GM21717 (cell line): ENCODE measurements at regions not wholly inside any gene's neighbourhood (a gene's known extent, or its start where the extent isn't known, plus 50 kb on each side); places are given as distances from the start of the nearest gene placed in this dataset.

Source experiments
- ATAC-seq: cut with Tn5 transposase; IDR thresholded peaks from one replicate; pipeline ENCODE4 v1.9.1; 2021; ENCODE audit warnings: mild to moderate bottlenecking, moderate library complexity; ENCODE audit not compliant: unreplicated experiment

DNA sequence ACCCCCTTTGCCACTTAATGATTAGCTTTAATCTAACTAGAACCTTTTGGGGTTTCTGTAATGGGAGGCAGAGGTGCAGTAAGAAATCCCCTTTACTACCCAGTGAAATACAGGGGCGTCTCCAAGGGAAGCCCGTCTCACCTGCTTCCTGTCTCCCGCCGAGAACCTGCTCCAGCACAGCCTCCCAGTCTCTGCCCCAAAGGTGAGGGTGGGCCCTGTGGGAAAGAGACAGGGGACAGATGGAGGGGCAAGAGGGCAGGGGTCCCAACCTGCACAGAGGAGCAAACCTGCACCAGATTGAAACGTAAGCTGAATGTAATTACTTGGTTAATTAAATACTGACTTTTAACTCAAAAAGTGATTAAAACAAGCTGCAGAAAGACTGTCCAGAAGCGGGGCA lies 474.2 kb upstream of the SULF2 start:
- ATAC-seq, result no peak

DNA sequence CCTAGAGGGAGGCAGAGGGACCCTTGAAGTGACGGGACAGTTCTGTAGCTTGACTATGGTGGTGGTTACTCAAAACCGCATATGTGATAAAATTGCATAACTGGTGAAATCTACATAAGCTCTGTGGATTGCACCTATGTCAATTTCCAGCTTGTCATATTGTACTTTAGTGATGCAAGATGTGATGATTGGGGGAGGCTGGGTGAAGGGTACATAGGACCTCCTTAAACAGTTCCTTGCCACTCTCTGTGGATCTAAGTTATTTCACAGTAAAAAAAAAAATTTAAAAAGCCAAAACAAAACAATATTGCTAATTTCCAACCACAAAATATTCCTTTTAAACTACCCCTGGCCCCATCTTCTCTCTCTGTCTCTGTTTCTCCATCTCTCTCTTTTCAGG lies 472.6 kb upstream of the SULF2 start:
- ATAC-seq, result no peak

DNA sequence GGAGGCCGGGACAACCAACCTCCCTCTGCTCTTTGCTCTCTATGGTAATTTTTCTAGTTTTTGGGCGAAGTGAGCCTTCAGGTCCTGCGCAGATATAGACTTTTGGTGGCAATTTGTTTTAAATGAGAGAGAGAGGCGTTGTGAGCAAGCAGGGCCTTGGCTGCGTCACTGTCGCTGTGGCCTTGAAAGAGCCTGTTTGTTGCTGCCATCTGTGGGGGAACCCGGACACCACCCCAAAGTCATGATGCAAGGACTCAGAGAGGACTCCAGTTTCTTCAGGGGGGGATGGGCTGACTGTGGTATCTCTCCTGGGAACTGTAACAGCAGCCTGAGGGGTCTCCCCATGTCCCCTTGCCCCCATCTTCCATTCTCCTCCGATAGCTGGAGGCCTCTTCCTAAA lies 462.7 kb upstream of the SULF2 start:
- ATAC-seq, result no peak

DNA sequence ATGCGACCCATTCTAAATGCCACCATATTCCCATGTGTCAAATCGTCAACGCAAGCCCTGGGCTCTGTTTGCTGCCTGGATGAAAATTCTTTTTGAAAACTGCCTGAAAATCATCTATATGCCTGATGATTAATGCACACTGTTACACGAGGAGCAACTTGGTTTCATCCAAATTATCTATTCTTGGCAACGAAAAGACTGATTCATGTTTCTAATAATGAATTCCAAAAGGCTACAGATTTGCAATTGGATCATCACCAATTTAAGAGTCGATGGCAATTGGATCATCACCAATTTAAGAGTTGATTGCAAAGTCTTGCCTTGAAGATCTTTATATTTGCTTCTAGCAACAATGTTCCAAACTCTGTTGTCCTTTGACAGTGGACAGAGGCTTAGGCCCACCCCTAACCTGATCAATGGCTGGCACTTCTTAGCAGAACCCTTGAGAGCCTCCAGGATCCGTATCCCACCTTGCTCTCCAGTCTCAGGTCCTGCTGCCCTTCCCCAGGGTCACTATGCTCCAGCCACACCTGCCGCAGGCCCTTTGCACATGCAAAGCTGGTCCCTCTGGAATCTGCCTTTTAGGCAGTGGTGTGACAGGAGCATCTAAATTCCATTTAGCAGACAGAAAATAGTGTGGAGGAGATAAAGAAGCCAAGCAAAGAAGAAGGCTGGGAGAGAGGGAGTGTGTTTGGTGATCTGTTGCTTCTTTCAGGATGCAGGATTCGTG lies 460.9 kb upstream of the SULF2 start:
- ATAC-seq, result no peak

DNA sequence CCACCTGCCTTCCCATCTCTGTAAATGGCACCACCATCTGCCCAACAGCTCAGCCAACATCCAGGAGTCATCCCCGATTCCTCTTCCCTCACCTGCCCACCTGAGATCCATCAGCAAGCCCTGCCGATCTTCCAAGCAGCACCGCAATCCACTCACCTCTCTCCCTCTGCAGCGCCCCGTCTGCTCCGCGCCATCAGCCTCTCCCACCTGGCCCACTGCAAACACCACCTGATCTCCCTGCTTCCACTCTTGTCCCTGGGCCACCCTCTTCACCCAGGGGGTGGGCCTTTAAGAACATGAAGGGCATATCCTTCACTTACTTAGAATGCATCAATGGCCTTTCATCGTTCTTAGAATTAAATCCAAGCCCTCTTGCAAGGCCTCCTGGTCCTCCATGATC lies 457.3 kb upstream of the SULF2 start:
- ATAC-seq, result no peak

DNA sequence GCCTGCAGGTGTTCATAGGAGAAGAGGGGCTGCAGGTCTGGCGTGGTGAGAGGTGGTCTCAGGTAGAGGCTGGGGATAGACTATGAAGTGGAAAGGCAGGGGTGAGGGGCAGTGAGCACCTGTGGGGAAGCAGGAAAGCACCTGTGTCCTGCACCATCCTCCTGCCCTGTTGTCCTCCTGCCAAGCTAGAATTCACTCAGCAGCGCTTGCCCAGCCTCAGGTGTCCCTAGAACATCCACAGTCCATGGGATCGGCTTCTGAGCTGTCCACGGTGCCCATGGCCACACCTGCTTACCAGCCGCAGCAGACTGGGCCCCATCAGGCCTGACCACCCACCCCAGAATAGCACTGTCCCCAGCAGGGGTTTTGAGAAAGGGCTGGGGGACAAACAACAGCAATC lies 456.2 kb upstream of the SULF2 start:
- no peak for ATAC-seq

DNA sequence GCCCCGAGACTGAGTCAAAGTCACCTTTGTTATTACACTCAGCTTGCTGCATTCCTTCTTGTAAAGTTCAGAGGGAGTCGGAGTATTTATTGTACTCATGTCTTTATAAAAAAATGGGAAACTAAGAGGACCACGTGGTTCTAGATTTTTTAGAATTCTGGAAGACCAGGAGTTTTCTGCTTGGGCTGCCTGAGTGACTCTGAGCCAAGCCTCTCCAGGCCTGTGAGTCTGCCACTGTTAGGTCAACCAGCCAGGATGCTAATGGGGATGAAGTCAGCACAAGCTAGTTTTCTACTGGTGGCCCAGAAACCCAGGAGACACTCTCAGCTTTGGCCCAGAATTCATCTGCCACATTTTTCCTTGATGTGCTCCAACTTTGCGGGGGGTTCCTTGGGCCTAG lies 453.5 kb upstream of the SULF2 start:
- ATAC-seq, result no peak

DNA sequence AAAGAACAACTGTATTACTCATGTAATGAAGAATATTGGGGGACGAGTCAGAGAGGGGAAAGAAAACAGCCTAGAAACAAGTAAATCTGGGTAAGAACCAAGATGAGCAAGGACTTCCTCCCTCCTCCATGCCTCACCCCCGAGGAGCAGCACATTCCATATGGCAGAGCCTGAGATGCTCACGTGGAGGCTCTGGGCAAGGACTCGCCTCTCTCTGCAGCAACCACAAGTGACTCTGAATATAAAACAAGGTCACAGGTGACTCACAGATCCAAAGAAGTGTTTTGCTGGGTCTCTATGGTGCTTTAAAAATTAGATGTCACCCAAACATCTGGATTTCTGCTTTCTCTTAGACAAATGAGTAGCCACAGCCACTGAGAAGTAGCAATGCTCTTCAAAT lies 453.0 kb upstream of the SULF2 start:
- no peak for ATAC-seq

DNA sequence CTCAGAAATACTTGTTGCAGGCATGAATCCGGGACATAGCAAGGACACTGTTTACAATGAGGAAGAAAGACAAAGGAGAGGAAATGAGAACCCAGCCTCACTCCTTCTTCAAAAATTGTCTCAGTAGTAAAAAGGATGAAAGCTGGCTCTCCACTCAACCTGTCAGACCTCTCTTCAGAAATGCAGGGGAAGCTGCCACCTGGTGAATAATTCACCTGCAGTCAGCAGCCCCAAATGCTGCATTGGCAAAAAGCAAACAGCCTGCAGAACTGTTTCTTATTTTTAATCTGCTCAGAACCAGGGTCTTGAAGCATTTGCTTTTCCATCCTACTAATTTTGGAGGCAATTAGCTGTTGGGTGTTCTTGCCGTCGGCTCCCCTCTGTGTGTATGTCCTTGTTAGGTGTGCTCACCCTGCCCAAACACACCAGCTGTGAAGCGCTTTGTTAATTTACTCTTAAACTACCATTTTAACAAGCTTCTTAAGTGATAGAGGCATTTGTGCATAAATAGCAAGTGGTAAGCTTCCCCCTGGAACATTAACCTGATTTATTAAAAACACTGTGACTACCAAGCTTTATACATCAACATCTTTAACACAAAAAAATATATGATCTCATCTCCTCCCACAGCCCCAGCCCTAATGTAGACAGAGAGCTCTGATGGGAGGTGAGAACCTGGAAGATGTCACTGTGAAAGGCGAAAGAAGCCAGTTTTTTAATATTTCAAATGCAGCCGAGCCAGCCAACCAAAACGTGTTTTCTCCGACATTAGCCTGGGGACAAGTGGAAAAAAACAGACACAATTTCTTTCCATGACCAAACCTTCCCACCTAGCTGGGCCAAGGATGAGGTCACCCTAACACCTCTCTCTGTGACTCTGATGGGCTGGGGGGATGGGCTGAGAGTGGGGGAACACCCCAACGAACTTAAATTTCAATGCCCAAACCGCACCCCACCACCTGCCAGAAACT lies 451.0 kb upstream of the SULF2 start:
- ATAC-seq, result no peak

DNA sequence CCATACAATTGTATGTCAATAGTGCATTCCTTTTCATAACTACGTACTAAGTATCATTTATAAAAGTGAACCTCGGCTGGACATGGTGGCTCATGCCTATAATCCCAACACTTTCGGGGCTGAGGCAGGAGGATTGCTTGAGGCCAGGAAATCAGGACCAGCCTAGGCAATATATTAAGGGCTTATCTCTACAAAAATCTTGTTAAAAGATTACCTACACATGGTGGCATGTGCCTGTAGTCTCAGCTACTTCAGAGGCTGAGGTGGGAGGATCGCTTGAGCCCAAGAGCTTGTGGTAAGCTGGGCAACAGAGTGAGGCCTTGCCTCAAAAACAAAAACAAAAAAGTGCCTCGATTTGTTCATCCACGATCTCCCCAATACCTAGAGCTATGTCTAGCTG lies 449.7 kb upstream of the SULF2 start:
- ATAC-seq, result no peak

DNA sequence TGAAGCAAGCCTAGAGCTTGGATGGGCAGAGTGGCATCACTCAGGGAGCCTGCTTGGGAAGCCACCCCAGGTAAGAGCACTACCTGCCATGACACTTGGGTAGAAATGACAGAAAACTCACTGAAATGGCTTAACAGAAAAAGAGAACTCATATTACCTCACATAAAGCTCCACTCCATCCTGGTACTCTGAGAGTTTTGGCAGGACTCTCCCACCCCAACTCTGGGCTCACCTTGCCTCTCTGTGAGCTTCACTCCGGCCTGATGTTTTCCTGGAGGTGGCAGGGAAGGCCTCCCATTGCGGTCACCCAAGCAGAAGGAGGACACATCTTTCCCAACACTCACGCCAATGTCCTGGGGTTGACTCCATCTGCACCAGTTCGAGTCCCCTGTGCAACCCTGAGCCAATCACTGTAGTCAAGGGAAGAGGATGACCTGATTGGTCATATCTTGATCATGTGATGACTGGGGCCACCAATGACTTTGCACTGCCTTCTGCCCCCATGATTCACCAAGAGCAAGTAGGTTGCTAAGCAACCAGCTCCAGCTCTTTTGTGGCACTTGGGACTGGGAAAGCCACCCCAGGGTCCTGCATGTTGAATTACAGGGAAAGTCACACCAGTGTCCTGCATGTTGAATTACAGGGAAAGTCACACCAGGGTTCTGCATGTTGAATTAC lies 446.1 kb upstream of the SULF2 start:
- no peak for ATAC-seq

DNA sequence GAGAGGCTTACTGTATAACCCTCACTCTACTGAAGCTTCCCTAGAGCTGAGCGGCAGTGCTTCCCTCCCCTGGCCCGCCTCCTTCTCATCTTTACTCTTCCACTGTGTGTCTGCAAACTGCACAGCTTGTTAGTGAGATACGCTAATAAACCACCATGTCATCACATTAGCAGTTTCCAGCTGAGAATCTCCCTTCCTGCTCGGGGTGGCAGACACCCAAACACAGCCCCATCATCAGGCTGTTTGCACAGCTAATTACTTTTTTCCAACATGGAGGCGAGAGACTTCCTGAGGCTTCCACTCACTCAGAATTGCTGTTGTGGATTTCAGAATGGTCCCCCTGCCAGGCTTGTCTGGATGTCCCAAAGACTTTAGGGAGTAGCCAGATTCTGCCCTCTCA lies 444.9 kb upstream of the SULF2 start:
- ATAC-seq, result no peak

DNA sequence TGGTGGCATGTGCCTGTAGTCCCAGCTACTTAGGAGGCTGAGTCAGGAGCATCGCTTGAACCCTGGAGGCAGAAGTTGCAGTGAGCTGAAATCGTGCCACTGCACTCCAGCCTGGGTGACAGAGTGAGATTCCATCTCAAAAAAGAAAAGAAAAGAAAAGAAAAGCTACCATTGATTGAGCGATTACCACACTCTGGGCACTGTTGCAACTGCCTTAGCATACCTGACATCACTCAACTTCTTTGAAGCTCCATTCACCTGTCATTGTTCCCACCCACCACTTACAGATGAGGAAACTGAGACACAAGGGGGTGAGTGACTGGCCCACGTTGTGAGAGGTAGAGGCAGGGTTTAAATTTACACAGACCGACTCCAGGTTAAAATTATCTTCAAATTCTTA lies 442.1 kb upstream of the SULF2 start:
- ATAC-seq, result no peak

DNA sequence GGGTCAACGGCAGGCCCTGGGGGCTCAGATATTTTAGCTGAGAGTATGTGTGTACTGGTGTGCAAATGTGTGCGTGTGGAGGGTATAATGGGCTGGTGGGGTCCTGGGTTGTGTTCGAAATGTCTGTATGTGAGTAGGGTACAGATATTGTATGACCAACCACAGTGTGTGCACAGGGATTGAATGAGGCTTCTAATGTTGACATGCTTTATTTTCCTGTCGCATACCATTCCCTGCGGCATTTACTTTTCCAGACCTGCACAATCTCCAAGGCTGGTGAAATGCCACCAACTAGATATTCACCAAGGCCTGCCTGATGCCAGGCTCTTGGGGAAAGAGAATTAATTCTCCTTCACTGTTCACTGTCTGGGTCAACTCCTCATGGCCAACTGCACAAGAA lies 441.4 kb upstream of the SULF2 start:
- ATAC-seq, result no peak

DNA sequence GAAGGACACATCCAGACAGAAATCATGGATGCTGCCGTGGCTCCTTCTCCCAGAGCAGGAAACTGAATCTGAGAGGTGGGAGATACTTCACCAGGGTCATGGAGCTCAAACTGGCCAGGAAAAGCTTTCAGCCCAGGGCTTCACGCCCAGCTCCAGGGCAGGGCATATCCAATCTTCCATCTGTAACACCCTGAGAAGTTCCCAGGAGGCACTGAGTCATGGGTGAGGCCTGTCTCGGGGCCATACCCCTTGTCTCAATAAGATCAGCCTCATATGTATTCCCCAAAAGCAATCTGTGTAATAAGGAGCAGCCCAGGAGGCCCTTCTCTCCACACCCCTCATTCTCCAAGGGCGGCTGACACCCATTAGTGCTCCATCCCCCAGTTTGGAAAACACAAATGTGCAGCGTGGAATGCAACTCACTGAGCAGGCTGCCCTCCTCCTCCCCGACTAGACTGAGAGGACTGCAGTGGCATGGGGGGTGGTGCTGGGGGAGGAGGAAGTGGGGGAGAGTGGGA lies 439.3 kb upstream of the SULF2 start:
- ATAC-seq, result no peak

DNA sequence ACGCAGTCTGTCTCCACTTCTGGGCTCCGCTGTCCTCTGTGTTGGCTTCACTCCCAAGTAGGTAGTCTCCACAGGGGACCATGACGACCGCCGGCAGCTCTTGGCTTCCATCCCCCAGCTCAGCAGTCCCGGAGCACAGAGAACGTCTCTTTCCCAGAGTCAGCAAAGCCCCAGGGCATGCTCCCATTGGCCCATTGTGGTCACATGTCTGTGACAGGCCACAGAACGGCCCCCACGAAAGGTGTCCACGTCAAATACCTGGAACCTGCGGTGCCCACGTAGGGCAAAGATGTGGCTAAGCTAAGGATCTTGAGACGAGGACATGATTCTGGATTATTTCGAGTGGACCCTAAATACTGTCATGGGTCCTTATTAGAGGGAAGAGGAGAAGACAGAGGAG lies 438.4 kb upstream of the SULF2 start:
- no peak for ATAC-seq

DNA sequence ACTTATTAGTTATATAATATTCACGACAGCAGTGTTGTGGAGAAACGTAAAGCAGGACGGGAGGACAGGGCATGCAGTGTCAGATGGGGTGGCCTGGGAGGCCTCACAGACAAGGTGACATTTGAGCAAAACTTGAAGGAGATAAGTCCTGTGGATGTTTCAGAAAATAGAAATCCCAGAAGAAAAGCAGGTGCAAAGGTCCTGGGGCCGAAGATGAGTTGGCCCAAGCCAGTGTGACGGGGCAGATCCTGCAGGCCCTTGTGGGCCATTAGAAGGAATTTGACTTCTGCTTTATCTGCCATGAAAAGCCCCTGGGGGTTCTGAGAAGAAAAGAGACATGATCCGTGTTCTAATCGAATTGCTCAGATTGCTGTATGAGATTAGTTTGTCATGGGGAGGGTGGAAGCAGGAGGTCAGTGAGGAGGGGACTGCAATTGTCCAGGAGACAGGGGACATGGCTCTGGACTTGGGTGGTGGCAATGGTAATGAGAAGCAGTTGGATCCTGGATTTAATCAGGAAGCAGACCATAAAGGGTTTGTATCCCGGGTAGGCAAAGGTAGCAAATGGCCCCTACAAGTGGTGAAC lies 437.4 kb upstream of the SULF2 start:
- ATAC-seq, result no peak

DNA sequence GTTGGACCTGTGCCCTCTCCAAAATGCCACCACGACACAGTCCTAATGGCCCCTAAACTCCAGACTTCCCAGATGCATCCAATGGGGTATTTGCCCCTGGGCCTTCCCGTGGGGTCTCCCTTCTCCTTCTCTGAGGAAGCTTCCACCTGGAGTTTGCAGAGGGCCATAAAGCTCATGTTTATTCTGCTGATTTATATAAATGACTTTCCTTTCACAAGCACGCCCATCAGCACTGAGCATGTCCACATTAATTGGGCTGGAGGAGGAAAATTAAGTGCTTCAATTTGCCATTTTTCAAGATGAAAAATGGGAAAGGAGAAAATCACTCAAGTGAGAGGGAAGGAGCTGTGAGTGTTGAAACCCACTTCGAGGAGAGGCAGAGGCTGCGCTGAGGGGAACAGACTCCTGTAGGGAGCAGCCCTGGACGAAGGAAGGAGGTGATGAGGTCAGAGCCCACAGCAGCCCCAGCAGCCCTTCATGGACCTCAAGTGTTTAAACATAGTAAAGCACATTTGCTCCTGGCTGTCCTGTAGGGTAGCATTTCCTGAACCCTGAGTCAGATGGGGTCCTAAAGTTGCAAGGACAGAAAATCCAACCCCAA lies 434.9 kb upstream of the SULF2 start:
- no peak for ATAC-seq

DNA sequence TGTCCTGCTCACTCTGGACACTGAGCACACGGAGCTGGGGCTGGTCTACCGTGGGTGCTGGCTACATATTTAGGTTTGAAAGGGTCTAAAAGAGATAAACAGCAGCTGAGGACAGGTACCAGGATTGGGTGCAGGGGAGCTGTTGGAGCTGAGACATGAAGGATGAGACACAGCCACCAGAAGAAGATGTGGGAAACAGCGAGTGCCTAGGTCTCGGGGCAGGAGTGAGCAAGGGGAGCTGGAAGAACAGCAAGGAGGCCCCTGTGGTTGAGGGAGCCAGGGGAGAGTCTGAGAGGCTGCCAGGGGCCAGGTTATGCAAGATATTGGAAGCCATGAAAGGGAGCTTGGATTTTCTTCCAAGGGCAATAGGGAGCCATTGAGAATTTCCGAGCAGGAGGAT lies 434.0 kb upstream of the SULF2 start:
- no peak for ATAC-seq

DNA sequence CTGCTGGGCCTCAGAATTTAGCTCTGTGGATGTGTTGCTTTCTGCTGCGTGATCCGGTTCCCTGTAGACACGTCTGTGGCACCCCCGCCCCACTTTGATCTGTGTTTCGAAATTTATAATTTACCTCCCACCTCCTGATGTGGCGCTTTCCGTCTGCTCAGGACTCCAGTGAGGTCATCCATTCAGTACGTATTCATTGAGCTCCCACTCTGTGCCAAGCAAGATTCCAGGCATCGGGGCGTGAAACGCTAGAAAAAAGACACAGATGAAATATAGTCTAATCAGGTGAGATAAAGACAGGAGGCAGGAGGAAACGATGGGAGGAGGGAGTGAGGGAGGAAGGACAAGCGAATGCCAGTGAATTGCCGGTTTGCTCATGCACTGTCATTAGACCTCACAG lies 431.9 kb upstream of the SULF2 start:
- no peak for ATAC-seq

DNA sequence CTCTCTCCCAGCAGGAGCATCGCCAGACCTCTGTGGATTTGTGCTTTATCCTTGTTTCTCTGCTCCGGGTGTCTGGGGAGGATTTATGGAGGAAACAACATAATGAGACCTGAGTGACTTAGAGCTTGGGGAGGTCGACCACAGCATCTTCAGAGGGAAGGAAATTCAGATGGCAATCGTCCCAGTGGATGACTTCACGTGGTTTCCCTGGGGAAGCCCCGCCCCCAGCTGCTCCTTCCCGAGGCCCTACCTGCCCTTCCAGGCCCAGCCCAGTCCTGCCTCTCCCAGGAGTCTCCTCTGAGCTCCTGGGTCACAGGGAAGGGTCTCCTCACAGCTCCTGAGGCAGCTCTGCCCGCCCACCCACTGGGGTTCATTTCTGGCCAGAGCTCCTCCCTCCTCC lies 430.3 kb upstream of the SULF2 start:
- ATAC-seq, result no peak
